CD4-positive, CD25-positive, alpha-beta regulatory T cell (primary cell): ENCODE measurements at regions not wholly inside any gene's neighbourhood (a gene's known extent, or its start where the extent isn't known, plus 50 kb on each side); places are given as distances from the start of the nearest gene placed in this dataset.

ENCODE experiments used
- ATAC-seq, 2 donors: fragments of 150-1000 bp; cut with Tn5 transposase; one replicate each; pipeline ENCODE4 v1.10.0; 2021; ENCODE audit warnings: low read depth in 2 of 2, moderate number of reproducible peaks in 2 of 2, moderate library complexity in 1 of 2
- DNase-seq, 3 donors: peaks; one replicate each; pipeline versions ENCODE4 v3.0.0 to v3.0.0-alpha.2; 2012 to 2022; ENCODE audit warnings: mixed read lengths in 1 of 3
- H3K27ac ChIP-seq: one replicate; pipeline ENCODE4 v1.7.0; 2013; ENCODE audit warnings: mild to moderate bottlenecking, low read length; ENCODE audit not compliant: insufficient read depth, poor library complexity, severe bottlenecking
- H3K27me3 ChIP-seq: one replicate; pipeline ENCODE4 v1.7.0; 2013; ENCODE audit warnings: low read length; ENCODE audit not compliant: control insufficient read depth, insufficient read depth
- H3K36me3 ChIP-seq: one replicate; pipeline ENCODE4 v1.7.0; 2013; ENCODE audit warnings: mild to moderate bottlenecking, low read length, moderate library complexity; ENCODE audit not compliant: control insufficient read depth, insufficient read depth
- H3K4me1 ChIP-seq: 2 replicates; pipeline ENCODE4 v1.7.0; 2013; ENCODE audit warnings: mild to moderate bottlenecking, low read length; ENCODE audit not compliant: insufficient read depth, control insufficient read depth, poor library complexity, severe bottlenecking
- H3K4me3 ChIP-seq: one replicate; pipeline ENCODE4 v1.7.0; 2013; ENCODE audit warnings: low read depth, mild to moderate bottlenecking, low read length, moderate library complexity
- H3K9me3 ChIP-seq, 2 experiments: 1 replicate in 1 of 2; 2 replicates in 1 of 2; pipeline ENCODE4 v1.7.0; 2013; ENCODE audit warnings: low read length in 2 of 2, mild to moderate bottlenecking in 1 of 2, moderate library complexity in 1 of 2; ENCODE audit not compliant: control insufficient read depth in 2 of 2
- H3K27ac Mint-ChIP-seq, 3 donors: one replicate each; pipeline ENCODE4 v1.8.0; 2020 to 2022; ENCODE audit warnings: mild to moderate bottlenecking in 3 of 3, mixed read lengths in 3 of 3, moderate library complexity in 2 of 3
- H3K27me3 Mint-ChIP-seq: one replicate; pipeline ENCODE4 v1.8.0; 2022; ENCODE audit warnings: mild to moderate bottlenecking, mixed read lengths
- H3K36me3 Mint-ChIP-seq: one replicate; pipeline ENCODE4 v1.8.0; 2020; ENCODE audit warnings: mixed read lengths
- H3K4me1 Mint-ChIP-seq, 4 donors: one replicate each; pipeline ENCODE4 v1.8.0; 2020 to 2022; ENCODE audit warnings: mixed read lengths in 4 of 4, mild to moderate bottlenecking in 1 of 4
- H3K4me3 Mint-ChIP-seq, 4 donors: one replicate each; pipeline ENCODE4 v1.8.0; 2020 to 2022; ENCODE audit warnings: mild to moderate bottlenecking in 4 of 4, mixed read lengths in 4 of 4, moderate library complexity in 3 of 4
- H3K9me3 Mint-ChIP-seq, 7 donors: one replicate each; pipeline ENCODE4 v1.8.0; 2020 to 2022; ENCODE audit warnings: mixed read lengths in 7 of 7, mild to moderate bottlenecking in 3 of 7, moderate library complexity in 2 of 7

DNA sequence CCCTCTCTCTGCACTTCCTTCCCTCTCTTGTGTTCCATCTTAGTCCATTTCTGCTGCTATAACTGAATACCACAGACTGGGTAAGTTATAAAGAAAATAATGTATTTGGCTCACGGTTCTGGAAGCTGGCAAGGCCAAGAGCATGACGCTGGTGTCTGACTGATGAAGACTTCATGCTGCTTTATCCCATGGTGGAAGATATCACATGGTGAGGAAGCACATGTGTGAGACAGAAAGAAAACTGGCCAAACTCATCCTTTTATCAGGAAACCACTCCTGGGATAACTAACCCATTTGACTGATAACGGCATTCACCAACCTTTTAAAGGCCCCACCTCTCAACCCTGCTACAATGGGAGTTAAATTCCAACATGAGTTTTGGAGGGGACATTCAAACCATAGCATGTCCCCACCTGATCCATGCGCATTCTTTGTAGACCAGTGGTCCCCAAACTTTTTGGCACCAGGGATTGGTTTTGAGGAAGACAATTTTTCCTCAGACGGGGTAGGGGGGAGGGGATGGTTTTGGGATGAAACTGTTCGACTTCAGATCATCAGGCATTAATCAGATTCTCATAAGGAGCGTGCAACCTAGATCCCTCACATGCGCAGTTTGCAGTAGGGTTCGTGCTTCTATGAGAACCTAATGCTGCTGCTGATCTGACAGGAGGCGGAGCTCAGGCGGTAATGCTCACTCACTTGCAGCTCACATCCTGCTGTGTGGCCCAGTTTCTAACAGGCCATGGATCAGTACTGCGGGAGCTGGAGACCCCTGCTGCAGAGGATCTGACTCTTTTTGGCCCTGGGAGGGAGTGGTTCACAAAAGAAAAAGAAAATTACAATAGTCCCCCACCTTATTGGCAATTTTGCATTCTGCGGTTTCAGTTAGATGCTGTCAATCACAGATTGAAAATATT, 61.6 kb upstream of the SMOX start:
- H3K4me1 Mint-ChIP-seq = peaks cover 19 to 40% (median 25%) of the 10 kb centered on the region in 4 donors
- H3K27ac ChIP-seq = no peak overlapping the region
- no peaks in the 10 kb centered on the region for H3K27me3 ChIP-seq
- ATAC-seq (no peak), DNase-seq (no peak)
- peaks cover 0 to 5% (median 2%) of the 10 kb centered on the region in 7 donors for H3K9me3 Mint-ChIP-seq
- no peak overlapping the region for H3K27ac Mint-ChIP-seq
- no peaks in the 10 kb centered on the region for H3K36me3 ChIP-seq
- H3K36me3 Mint-ChIP-seq = peaks cover 4% of the 10 kb centered on the region
- H3K4me3 ChIP-seq = no peak overlapping the region
- H3K9me3 ChIP-seq = no peaks in the 10 kb centered on the region
- H3K4me1 ChIP-seq = peaks cover 32% of the 10 kb centered on the region
- no peaks in the 10 kb centered on the region for H3K27me3 Mint-ChIP-seq
- H3K4me3 Mint-ChIP-seq = no peak overlapping the region

DNA sequence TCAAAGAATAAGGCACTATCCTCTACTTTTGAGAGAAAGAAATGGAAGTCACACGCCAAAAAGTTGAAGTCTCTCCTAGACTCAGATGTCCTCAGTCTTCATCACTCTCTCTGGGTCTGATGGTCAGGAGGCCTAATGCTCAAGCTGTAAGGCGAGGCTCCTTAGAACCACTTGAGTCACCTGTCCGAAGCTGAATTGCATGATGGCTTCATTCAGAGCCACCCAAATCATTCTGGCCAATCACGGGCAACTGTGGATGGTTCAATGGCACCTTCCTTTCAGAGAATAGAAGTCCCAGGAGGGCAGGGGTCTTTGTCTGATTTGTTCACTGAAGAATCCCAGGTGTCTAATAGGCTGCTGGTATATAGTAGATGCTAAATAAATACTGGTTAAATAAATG, 63.9 kb upstream of the SMOX start:
- no peaks in the 10 kb centered on the region for H3K9me3 ChIP-seq
- H3K27ac ChIP-seq = no peak overlapping the region
- H3K36me3 Mint-ChIP-seq = peaks cover 8% of the 10 kb centered on the region
- no peaks in the 10 kb centered on the region for H3K27me3 ChIP-seq
- peaks cover 0 to 5% (median 3%) of the 10 kb centered on the region in 7 donors for H3K9me3 Mint-ChIP-seq
- DNase-seq (no peak), ATAC-seq (no peak)
- H3K4me1 Mint-ChIP-seq = peaks cover 23 to 41% (median 30%) of the 10 kb centered on the region in 4 donors
- H3K4me1 ChIP-seq = peaks cover 32% of the 10 kb centered on the region
- H3K36me3 ChIP-seq = no peaks in the 10 kb centered on the region
- H3K27me3 Mint-ChIP-seq = no peaks in the 10 kb centered on the region
- peak overlapping the region in 3 of 4 donors; percentile 25 to 66 (median 40) for H3K4me3 Mint-ChIP-seq
- H3K4me3 ChIP-seq = no peak overlapping the region
- peak overlapping the region; percentile 69 to 85 (median 75) for H3K27ac Mint-ChIP-seq

DNA sequence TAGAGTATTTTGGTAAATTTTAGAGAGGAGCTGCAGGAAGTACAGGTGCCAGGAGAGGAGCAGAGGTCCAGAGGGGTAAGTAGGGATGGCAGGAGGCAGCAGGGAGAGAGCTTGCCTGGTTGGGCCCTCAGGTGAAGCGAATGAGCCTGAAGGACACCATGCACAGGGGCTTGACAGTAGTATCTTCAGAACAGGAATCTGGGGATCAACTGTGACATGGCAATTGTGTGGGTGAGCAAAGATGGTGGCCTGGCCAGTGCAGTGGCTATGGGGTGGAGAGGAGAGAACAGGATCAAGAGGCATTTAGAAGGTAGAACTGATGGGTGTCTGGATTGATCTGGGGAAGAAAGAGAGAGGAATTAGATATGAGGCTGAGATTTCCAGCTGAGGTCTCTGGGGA, 64.5 kb upstream of the SMOX start:
- Mint-ChIP-seq H3K4me1 (peaks cover 23 to 43% (median 30%) of the 10 kb centered on the region in 4 donors), H3K27ac (peak overlapping the region; percentile 69 to 87 (median 70)), H3K27me3 (no peaks in the 10 kb centered on the region), H3K36me3 (peaks cover 8% of the 10 kb centered on the region), H3K9me3 (peaks cover 0 to 5% (median 3%) of the 10 kb centered on the region in 7 donors), H3K4me3 (peak overlapping the region in 3 of 4 donors; percentile 2 to 40 (median 20))
- Histone ChIP-seq H3K27ac (no peak overlapping the region), H3K9me3 (no peaks in the 10 kb centered on the region), H3K27me3 (no peaks in the 10 kb centered on the region), H3K36me3 (no peaks in the 10 kb centered on the region), H3K4me3 (no peak overlapping the region), H3K4me1 (peaks cover 32% of the 10 kb centered on the region)
- ATAC-seq (no peak), DNase-seq (no peak)

DNA sequence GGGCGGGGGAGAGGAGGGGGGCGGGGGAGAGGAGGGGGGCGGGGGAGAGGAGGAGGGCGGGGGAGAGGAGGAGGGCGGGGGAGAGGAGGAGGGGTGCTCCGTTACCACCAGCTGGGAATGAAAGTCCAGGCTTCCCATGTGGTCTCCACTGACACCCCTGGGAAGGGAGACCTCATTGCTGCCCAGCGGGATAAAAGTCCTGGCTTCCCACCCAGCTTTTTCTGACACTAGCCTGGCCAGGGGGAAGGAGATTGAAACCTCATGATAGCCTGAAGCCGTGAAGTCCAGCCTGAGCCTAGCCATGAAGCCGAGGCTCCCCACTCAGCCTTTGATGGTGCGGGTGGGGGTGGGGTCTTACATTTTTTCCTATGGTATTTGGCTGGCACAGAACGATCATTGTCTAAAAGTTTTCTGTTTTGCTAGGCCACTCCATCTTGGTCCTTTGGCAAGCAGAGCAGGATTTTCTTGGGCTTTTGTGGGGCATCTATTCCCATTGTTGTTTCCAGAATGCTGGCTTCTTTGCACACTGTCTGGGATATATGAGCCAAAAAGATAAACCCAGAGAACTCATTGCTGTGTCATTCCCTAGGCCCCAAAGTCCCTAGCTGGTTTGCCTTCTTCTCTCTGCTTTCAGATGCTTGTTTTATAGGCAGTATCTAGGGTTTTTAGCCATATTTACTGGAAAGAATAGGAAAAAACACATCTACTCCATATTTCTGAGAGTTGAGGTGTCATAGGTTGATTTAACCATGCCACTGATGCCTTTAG, 65.3 kb upstream of the SMOX start:
- peaks cover 27 to 50% (median 36%) of the 10 kb centered on the region in 4 donors for H3K4me1 Mint-ChIP-seq
- H3K27me3 ChIP-seq = no peaks in the 10 kb centered on the region
- peak overlapping the region; percentile 2 for H3K4me3 ChIP-seq
- DNase-seq (no peak), ATAC-seq (no peak)
- peaks cover 0 to 5% (median 3%) of the 10 kb centered on the region in 7 donors for H3K9me3 Mint-ChIP-seq
- H3K36me3 Mint-ChIP-seq = peaks cover 8% of the 10 kb centered on the region
- peak overlapping the region; percentile 62 for H3K27ac ChIP-seq
- H3K27ac Mint-ChIP-seq = peak overlapping the region; percentile 69 to 95 (median 87)
- H3K36me3 ChIP-seq = no peaks in the 10 kb centered on the region
- no peaks in the 10 kb centered on the region for H3K9me3 ChIP-seq
- H3K4me1 ChIP-seq = peaks cover 32% of the 10 kb centered on the region
- H3K27me3 Mint-ChIP-seq = no peaks in the 10 kb centered on the region
- H3K4me3 Mint-ChIP-seq = peak overlapping the region; percentile 14 to 57 (median 42)

DNA sequence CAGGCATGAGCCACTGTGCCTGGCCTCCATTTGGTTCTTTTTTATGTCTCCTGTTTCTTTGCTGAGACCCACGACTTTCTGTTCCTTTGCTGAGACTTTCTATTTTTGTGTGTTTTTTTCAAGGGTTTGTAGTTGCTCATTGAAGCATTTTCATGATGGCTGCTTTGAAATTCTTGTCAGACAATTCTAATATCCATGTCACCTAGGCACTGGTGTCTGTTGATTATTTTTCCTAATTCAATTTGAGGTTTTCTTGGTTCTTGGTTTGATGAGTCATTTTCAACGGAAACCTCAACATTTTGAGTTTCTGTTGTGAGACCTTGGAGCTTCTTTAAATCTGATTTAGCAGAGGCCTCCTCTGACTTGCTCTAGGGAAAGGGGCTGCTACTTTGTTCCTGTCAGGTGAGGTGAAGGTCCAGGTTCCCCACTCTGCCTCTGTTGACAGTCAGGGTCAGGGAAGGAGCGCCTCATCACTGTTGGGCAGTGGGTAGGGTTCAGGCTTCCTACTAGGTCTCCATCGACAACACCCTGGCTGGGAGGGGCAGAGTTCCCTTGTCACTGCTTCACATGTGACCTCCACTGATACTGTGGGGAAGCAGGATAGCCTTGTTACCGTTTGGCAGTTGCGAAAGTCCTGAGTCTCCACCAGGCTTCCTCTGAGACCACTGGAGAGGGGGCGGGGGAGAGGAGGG, 66.1 kb upstream of the SMOX start:
- Histone ChIP-seq H3K9me3 (no peaks in the 10 kb centered on the region), H3K4me1 (peaks cover 32% of the 10 kb centered on the region), H3K4me3 (peak overlapping the region; percentile 61), H3K27ac (peak overlapping the region; percentile 62), H3K36me3 (no peaks in the 10 kb centered on the region), H3K27me3 (no peaks in the 10 kb centered on the region)
- Mint-ChIP-seq H3K4me3 (peak overlapping the region; percentile 8 to 85 (median 75)), H3K27ac (peak overlapping the region; percentile 95 to 98 (median 96)), H3K36me3 (peaks cover 8% of the 10 kb centered on the region), H3K4me1 (peaks cover 27 to 52% (median 39%) of the 10 kb centered on the region in 4 donors), H3K9me3 (peaks cover 0 to 5% (median 3%) of the 10 kb centered on the region in 7 donors), H3K27me3 (no peaks in the 10 kb centered on the region)
- peak; percentile 79 for ATAC-seq
- DNase-seq = peak in 2 of 3 donors; percentile 72 to 91

DNA sequence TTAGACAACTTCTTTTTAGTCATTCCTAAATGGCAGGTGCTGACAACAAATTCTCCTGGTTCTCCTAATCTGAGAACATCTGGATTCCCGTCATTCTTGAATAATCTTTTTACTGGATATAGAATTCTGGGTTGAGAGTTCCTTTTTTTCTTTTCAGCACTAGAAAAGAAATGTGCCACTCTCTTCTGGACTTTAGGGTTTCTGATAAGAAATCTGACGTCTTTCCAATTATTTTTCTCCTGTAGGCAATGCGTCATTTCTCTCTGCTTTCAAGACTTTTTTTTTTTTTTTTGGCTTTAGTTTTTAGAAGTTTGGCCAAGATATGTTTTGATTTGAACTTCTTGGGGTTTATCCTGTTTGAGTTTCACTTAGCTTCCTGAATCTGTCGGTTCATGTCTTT, 66.1 kb upstream of the RNF24 start:
- Histone ChIP-seq H3K36me3 (no peaks in the 10 kb centered on the region), H3K27ac (no peak overlapping the region), H3K27me3 (no peaks in the 10 kb centered on the region), H3K4me3 (no peak overlapping the region), H3K9me3 (no peaks in the 10 kb centered on the region), H3K4me1 (peaks cover 32% of the 10 kb centered on the region)
- Mint-ChIP-seq H3K4me1 (peaks cover 29 to 52% (median 39%) of the 10 kb centered on the region in 4 donors), H3K9me3 (peaks cover 0 to 5% (median 3%) of the 10 kb centered on the region in 7 donors), H3K27me3 (peaks cover 6% of the 10 kb centered on the region), H3K36me3 (peaks cover 8% of the 10 kb centered on the region), H3K4me3 (peak overlapping the region in 1 of 4 donors; percentile 34), H3K27ac (peak overlapping the region in 1 of 3 donors; percentile 38)
- ATAC-seq (no peak), DNase-seq (no peak)

DNA sequence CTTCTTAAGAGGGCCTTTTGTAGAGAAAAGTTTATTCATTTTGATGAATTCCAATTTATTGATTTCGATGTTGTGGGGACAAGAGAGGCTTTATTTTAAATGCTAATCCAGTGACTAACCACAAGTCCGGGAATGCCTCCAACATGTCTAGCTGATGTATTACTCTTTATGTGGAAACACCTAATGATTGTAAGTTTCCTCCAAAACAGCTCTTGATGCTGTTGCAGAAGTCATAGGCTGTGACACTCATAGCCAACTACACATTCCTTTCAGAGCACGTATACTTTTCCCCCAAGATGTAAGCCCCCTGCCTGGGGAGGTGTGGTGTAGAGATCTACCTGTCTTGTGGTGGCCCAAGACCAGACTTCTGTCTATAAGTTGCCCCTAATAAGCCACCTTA, 61.3 kb upstream of the RNF24 start:
- Mint-ChIP-seq H3K9me3 (peaks cover 0 to 2% (median 0%) of the 10 kb centered on the region in 7 donors), H3K27ac (no peak overlapping the region)
- H3K27me3 ChIP-seq = no peaks in the 10 kb centered on the region

More for the DNA sequence above, 61.3 kb upstream of the RNF24 start:
- no peak overlapping the region for H3K4me3 Mint-ChIP-seq
- H3K9me3 ChIP-seq = no peaks in the 10 kb centered on the region
- H3K4me1 ChIP-seq = no peaks in the 10 kb centered on the region
- H3K27me3 Mint-ChIP-seq = peaks cover 12% of the 10 kb centered on the region
- no peak overlapping the region for H3K27ac ChIP-seq
- H3K36me3 Mint-ChIP-seq = peaks cover 2% of the 10 kb centered on the region
- ATAC-seq (no peak), DNase-seq (no peak)
- peaks cover 10 to 13% (median 12%) of the 10 kb centered on the region in 4 donors for H3K4me1 Mint-ChIP-seq
- H3K4me3 ChIP-seq = no peak overlapping the region
- no peaks in the 10 kb centered on the region for H3K36me3 ChIP-seq
